Anterior cingulate cortex (tissue), 58 donors: ENCODE measurements at regions not wholly inside any gene's neighbourhood (a gene's known extent, or its start where the extent isn't known, plus 50 kb on each side); places are given as distances from the start of the nearest gene placed in this dataset.

ENCODE experiments used
- DNase-seq, 58 donors: peaks; one replicate each; lab custom pipeline; 2025; lab: John Stamatoyannopoulos, UW

- no peak for DNase-seq
These were observed 55.7 kb upstream of the NCAM2 start for GRCh38 chr21:20942523-20942922.

- peak in 42 of 58 donors; percentile 4 to 85 (median 26) for DNase-seq
These were observed 54.6 kb upstream of the NCAM2 start for GRCh38 chr21:20943561-20943997.

- no peak for DNase-seq
These were observed 54.1 kb upstream of the NCAM2 start for GRCh38 chr21:20944139-20944538.

GRCh38 chr21:20946701-20947100 lies 51.5 kb upstream of the NCAM2 start:
- no peak for DNase-seq
